ENCODE measurements at regions not wholly inside any gene's neighbourhood (a gene's known extent, or its start where the extent isn't known, plus 50 kb on each side); places are given as distances from the start of the nearest gene placed in this dataset.

DNA sequence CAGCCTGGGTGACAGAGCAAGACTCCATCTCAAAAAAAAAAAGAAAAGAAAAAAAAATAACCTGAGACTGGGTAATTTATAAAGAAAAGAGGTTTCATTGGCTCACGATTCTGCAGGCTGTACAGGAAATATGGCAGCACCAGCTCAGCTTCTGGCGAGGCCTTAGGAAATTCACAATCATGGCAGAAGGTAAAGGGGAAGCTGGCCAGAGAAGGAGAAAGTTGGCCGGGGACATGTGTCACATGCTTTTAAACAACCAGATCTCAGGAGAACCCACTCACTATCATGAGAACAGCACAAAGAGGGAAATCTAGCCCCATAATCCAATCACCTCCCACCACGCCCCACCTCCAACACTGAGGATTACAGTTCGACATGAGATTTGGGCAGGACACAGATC is 125.3 kb downstream of the DISP1 start:
- TF ChIP-seq ZNF585B (tag by site-specific recombination; IDR thresholded peaks at IDR 0.05) (no peak), SCRT1 (tag by site-specific recombination; IDR thresholded peaks at IDR 0.05; ENCODE audit: borderline replicate concordance) (no peak), TCF7L2 (IDR thresholded peaks at IDR 0.05; ENCODE audit: borderline replicate concordance, low read depth, low read length) (no peak), ZNF555 (tag by site-specific recombination; conservative IDR thresholded peaks at IDR 0.05) (no peak)
- TF ChIP-seq, protein P1, sequence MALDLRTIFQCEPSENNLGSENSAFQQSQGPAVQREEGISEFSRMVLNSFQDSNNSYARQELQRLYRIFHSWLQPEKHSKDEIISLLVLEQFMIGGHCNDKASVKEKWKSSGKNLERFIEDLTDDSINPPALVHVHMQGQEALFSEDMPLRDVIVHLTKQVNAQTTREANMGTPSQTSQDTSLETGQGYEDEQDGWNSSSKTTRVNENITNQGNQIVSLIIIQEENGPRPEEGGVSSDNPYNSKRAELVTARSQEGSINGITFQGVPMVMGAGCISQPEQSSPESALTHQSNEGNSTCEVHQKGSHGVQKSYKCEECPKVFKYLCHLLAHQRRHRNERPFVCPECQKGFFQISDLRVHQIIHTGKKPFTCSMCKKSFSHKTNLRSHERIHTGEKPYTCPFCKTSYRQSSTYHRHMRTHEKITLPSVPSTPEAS (tag by site-specific recombination; IDR thresholded peaks at IDR 0.05), result no peak
- ChIA-PET POLR2A (no interaction called here), CTCF (no interaction called here)
- Histone ChIP-seq H3K4me1 (ENCODE audit: control insufficient read depth, insufficient read depth, low read length) (peaks cover 3% of the 10 kb centered on the region; the same call in 1 of the 2 replicates), H3K36me3 (ENCODE audit: control insufficient read depth in 2 of 2, insufficient read depth in 1 of 2, low read length in 2 of 2) (peaks cover 0 to 6% of the 10 kb centered on the region in 2 experiments; a peak in 2 of 3 replicates), H3K27ac (ENCODE audit: extremely low read depth, low read depth, low read length) (no peak overlapping the region), H3K9me3 (ENCODE audit: control insufficient read depth, insufficient read depth, low read depth, low read length) (no peaks in the 10 kb centered on the region), H3K4me3 (ENCODE audit: low read depth, low read length) (no peak overlapping the region)

DNA sequence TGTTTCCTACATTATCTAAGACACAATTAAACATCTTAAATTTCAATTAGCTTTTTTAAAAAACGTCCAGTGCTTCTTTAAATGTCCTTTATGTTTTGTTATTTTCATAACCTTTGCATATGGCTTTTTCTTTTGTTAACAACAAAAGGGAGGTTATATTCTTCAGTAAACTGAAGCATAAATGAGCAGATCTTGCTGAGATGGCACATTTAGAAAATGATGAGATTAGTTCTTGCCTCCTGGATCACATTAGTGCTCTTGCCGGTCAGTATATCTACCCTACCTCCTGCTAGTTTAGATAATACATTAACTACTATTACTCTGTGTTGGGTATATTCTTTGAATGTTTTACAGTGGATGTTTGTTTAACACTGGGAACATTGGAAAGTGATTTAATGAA is 126.1 kb downstream of the DISP1 start:
- peaks cover 0 to 6% of the 10 kb centered on the region in 2 experiments; a peak in 2 of 3 replicates for H3K36me3 ChIP-seq (ENCODE audit: control insufficient read depth in 2 of 2, insufficient read depth in 1 of 2, low read length in 2 of 2)
- ChIA-PET CTCF (no interaction called here), POLR2A (no interaction called here)
- peaks cover 3% of the 10 kb centered on the region; the same call in 1 of the 2 replicates for H3K4me1 ChIP-seq (ENCODE audit: control insufficient read depth, insufficient read depth, low read length)
- H3K27ac ChIP-seq (ENCODE audit: extremely low read depth, low read depth, low read length), result no peak overlapping the region
- H3K9me3 ChIP-seq (ENCODE audit: control insufficient read depth, insufficient read depth, low read depth, low read length), result no peaks in the 10 kb centered on the region
- no peak for TF ChIP-seq ZNF777 (tag by site-specific recombination; IDR thresholded peaks at IDR 0.05; ENCODE audit: borderline replicate concordance)
- TF ChIP-seq, protein P2, sequence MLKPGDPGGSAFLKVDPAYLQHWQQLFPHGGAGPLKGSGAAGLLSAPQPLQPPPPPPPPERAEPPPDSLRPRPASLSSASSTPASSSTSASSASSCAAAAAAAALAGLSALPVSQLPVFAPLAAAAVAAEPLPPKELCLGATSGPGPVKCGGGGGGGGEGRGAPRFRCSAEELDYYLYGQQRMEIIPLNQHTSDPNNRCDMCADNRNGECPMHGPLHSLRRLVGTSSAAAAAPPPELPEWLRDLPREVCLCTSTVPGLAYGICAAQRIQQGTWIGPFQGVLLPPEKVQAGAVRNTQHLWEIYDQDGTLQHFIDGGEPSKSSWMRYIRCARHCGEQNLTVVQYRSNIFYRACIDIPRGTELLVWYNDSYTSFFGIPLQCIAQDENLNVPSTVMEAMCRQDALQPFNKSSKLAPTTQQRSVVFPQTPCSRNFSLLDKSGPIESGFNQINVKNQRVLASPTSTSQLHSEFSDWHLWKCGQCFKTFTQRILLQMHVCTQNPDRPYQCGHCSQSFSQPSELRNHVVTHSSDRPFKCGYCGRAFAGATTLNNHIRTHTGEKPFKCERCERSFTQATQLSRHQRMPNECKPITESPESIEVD (tag by site-specific recombination; IDR thresholded peaks at IDR 0.05), result 0 out of 2 replicates have a peak, but pooled peaks have one; percentile 35
- H3K4me3 ChIP-seq (ENCODE audit: low read depth, low read length), result no peak overlapping the region

DNA sequence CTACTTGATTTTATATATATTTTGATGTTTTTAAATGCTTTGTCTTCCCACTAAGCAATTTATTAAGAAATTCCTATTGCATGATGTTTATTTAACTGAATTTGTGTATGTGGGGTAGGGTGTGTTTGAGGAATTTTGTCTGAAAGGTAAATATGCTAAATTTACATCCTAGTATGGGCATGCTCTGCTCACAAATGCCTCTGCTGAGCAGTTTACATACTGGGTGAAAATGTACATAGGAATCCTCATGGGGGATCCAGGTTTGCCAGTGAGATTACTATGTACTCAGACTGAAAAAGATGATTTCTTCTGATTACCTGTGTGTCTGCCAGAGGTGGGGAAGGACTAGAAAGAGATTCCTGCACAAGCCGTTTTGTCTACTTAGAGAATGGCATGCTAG is 126.6 kb downstream of the DISP1 start:
- Histone ChIP-seq H3K4me3 (ENCODE audit: low read depth, low read length) (no peak overlapping the region), H3K9me3 (ENCODE audit: control insufficient read depth, insufficient read depth, low read depth, low read length) (no peaks in the 10 kb centered on the region), H3K27ac (ENCODE audit: extremely low read depth, low read depth, low read length) (no peak overlapping the region), H3K36me3 (ENCODE audit: control insufficient read depth in 2 of 2, insufficient read depth in 1 of 2, low read length in 2 of 2) (peaks cover 0 to 6% of the 10 kb centered on the region in 2 experiments; a peak in 2 of 3 replicates), H3K4me1 (ENCODE audit: control insufficient read depth, insufficient read depth, low read length) (peaks cover 3% of the 10 kb centered on the region; the same call in 1 of the 2 replicates)
- CTCF ChIA-PET, result no interaction called here
- POLR2A ChIA-PET, result no interaction called here
- no peak for TF ChIP-seq ZNF707 (tag by site-specific recombination; IDR thresholded peaks at IDR 0.05)
- TF ChIP-seq, protein P3, sequence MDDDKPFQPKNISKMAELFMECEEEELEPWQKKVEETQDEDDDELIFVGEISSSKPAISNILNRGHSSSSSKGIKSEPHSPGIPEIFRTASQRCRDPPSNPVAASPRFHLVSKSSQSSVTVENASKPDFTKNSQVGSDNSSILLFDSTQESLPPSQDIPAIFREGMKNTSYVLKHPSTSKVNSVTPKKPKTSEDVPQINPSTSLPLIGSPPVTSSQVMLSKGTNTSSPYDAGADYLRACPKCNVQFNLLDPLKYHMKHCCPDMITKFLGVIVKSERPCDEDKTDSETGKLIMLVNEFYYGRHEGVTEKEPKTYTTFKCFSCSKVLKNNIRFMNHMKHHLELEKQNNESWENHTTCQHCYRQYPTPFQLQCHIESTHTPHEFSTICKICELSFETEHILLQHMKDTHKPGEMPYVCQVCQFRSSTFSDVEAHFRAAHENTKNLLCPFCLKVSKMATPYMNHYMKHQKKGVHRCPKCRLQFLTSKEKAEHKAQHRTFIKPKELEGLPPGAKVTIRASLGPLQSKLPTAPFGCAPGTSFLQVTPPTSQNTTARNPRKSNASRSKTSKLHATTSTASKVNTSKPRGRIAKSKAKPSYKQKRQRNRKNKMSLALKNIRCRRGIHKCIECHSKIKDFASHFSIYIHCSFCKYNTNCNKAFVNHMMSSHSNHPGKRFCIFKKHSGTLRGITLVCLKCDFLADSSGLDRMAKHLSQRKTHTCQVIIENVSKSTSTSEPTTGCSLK (tag by site-specific recombination; IDR thresholded peaks at IDR 0.05), result no peak
- TF ChIP-seq, protein P4, sequence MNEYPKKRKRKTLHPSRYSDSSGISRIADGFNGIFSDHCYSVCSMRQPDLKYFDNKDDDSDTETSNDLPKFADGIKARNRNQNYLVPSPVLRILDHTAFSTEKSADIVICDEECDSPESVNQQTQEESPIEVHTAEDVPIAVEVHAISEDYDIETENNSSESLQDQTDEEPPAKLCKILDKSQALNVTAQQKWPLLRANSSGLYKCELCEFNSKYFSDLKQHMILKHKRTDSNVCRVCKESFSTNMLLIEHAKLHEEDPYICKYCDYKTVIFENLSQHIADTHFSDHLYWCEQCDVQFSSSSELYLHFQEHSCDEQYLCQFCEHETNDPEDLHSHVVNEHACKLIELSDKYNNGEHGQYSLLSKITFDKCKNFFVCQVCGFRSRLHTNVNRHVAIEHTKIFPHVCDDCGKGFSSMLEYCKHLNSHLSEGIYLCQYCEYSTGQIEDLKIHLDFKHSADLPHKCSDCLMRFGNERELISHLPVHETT (tag by site-specific recombination; IDR thresholded peaks at IDR 0.05), result no peak
- TF ChIP-seq, protein P5, sequence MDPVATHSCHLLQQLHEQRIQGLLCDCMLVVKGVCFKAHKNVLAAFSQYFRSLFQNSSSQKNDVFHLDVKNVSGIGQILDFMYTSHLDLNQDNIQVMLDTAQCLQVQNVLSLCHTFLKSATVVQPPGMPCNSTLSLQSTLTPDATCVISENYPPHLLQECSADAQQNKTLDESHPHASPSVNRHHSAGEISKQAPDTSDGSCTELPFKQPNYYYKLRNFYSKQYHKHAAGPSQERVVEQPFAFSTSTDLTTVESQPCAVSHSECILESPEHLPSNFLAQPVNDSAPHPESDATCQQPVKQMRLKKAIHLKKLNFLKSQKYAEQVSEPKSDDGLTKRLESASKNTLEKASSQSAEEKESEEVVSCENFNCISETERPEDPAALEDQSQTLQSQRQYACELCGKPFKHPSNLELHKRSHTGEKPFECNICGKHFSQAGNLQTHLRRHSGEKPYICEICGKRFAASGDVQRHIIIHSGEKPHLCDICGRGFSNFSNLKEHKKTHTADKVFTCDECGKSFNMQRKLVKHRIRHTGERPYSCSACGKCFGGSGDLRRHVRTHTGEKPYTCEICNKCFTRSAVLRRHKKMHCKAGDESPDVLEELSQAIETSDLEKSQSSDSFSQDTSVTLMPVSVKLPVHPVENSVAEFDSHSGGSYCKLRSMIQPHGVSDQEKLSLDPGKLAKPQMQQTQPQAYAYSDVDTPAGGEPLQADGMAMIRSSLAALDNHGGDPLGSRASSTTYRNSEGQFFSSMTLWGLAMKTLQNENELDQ (tag by site-specific recombination; IDR thresholded peaks at IDR 0.05; ENCODE audit: low read depth), result no peak
- TF ChIP-seq ZNF664 (tag by site-specific recombination; IDR thresholded peaks at IDR 0.05), result no peak
- TF ChIP-seq, protein P6, sequence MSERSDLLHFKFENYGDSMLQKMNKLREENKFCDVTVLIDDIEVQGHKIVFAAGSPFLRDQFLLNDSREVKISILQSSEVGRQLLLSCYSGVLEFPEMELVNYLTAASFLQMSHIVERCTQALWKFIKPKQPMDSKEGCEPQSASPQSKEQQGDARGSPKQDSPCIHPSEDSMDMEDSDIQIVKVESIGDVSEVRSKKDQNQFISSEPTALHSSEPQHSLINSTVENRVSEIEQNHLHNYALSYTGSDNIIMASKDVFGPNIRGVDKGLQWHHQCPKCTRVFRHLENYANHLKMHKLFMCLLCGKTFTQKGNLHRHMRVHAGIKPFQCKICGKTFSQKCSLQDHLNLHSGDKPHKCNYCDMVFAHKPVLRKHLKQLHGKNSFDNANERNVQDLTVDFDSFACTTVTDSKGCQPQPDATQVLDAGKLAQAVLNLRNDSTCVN (tag by site-specific recombination; optimal IDR thresholded peaks at IDR 0.05), result no peak
- TF ChIP-seq, protein P7, sequence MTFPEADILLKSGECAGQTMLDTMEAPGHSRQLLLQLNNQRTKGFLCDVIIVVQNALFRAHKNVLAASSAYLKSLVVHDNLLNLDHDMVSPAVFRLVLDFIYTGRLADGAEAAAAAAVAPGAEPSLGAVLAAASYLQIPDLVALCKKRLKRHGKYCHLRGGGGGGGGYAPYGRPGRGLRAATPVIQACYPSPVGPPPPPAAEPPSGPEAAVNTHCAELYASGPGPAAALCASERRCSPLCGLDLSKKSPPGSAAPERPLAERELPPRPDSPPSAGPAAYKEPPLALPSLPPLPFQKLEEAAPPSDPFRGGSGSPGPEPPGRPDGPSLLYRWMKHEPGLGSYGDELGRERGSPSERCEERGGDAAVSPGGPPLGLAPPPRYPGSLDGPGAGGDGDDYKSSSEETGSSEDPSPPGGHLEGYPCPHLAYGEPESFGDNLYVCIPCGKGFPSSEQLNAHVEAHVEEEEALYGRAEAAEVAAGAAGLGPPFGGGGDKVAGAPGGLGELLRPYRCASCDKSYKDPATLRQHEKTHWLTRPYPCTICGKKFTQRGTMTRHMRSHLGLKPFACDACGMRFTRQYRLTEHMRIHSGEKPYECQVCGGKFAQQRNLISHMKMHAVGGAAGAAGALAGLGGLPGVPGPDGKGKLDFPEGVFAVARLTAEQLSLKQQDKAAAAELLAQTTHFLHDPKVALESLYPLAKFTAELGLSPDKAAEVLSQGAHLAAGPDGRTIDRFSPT (tag by site-specific recombination; IDR thresholded peaks at IDR 0.05), result no peak
- TF ChIP-seq ZNF830 (tag by site-specific recombination; IDR thresholded peaks at IDR 0.05; ENCODE audit: low read depth), result no peak
- TF ChIP-seq ZBTB8A (tag by site-specific recombination; IDR thresholded peaks at IDR 0.05), result no peak
- TF ChIP-seq ZNF169 (tag by site-specific recombination; IDR thresholded peaks at IDR 0.05), result no peak
